ENCODE measurements at regions not wholly inside any gene's neighbourhood (a gene's known extent, or its start where the extent isn't known, plus 50 kb on each side); places are given as distances from the start of the nearest gene placed in this dataset.

DNA sequence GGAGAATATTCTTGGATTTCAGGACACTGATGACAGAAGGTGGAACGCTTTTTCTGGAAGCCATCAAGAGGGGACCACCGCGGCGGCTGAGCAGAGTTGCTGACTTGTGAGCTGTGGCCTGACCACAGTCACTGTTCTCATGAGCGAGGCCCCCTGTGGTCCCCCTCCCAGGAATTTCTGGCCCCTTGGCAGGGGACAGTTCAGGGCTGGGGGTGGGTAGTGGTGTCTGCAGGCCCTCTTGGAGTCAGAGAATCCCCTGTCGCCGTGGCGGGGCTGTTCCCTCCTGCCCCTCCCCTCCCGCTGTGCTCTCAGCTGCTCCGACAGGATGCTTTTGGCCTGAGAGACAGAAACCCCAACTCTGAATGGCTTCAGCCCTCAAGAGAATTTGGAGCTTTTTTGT lies 292.0 kb downstream of the SEC14L1 start:
- Histone ChIP-seq H3K27me3 (no peaks in the 10 kb centered on the region), H3K4me1 (peaks cover 63 to 82% (median 68%) of the 10 kb centered on the region in 4 donors), H3K27ac (peak overlapping the region in 2 of 4 donors; percentile 58 to 94), H3K36me3 (no peaks in the 10 kb centered on the region), H3K9me3 (no peaks in the 10 kb centered on the region), H3K4me3 (no peak overlapping the region)
- no peak for DNase-seq
- in situ Hi-C loops (cut with MboI; ENCODE audit: low pct_ligation_motif_present in 1 of 4, low pct_unique_long_range_greater_than_20kb in 1 of 4, low sequenced_read_pairs in 3 of 4) (loop anchor here in 3 of 4 donors (10.0 to 25.0 kb wide), 2 partner anchors 62 to 95 kb away; no protein-coding TSS in a partner anchor), intact Hi-C loops (cut with DNase I; ENCODE audit: low total_unique reads) (no loop called here)
- WGBS, 2 donors (ENCODE audit: low coverage in 1 of 2): 87 to 100% methylated on average over 1 to 10 of the region's 10 CpGs
- TF ChIP-seq, protein P1, sequence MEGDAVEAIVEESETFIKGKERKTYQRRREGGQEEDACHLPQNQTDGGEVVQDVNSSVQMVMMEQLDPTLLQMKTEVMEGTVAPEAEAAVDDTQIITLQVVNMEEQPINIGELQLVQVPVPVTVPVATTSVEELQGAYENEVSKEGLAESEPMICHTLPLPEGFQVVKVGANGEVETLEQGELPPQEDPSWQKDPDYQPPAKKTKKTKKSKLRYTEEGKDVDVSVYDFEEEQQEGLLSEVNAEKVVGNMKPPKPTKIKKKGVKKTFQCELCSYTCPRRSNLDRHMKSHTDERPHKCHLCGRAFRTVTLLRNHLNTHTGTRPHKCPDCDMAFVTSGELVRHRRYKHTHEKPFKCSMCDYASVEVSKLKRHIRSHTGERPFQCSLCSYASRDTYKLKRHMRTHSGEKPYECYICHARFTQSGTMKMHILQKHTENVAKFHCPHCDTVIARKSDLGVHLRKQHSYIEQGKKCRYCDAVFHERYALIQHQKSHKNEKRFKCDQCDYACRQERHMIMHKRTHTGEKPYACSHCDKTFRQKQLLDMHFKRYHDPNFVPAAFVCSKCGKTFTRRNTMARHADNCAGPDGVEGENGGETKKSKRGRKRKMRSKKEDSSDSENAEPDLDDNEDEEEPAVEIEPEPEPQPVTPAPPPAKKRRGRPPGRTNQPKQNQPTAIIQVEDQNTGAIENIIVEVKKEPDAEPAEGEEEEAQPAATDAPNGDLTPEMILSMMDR (IDR thresholded peaks at IDR 0.05): no peak
- TF ChIP-seq POLR2A (IDR thresholded peaks at IDR 0.05) (no peak), POLR2AphosphoS5 (IDR thresholded peaks at IDR 0.05) (no peak)

DNA sequence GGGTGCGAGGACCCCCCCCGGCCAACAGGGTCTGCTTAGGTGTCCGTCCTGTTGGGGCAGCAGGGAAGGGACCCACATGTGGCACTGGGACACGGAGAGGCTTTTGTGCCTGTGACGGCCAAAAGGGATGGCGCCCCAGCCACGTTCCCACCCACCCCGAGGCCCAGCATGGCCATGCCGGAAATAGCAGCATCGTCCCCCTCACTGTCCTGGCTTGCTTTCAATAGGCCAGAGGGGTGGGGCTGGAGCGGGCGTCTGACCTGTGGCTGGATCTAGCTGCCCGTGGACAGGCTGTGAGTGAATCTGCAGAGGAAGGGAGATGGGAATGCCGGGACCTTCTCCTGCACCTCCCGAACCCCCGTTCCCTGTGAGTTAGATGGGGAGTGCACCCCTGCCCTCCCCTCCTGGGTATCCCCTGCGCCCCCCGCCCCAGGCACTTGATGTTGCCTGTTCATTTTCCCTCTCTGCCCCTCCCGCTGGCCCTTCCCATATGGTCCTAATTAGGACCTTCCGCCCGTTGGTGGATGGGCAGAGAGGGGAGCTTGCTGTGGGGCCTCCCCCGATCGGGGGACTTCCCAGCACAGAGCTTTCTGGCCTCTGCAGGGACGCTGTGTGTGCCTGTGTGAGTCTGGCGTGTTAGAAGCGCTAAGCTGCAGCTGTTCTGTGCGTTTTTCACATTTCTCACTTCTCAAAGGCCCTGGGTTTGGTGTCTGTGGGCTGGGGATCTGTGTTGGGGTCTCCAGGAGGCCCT lies 292.8 kb downstream of the SEC14L1 start:
- in situ Hi-C loops (cut with MboI; ENCODE audit: low pct_ligation_motif_present in 1 of 4, low pct_unique_long_range_greater_than_20kb in 1 of 4, low sequenced_read_pairs in 3 of 4) (loop anchor here in 3 of 4 donors (10.0 to 25.0 kb wide), 2 partner anchors 61 to 96 kb away; no protein-coding TSS in a partner anchor), intact Hi-C loops (cut with DNase I; ENCODE audit: low total_unique reads) (no loop called here)
- TF ChIP-seq EP300 (IDR thresholded peaks at IDR 0.05; ENCODE audit: low read depth) (no peak), POLR2AphosphoS5 (IDR thresholded peaks at IDR 0.05) (no peak), POLR2A (IDR thresholded peaks at IDR 0.05) (no peak)
- TF ChIP-seq, protein P1 (IDR thresholded peaks at IDR 0.05): no peak
- no peaks in the 10 kb centered on the region for H3K9me3 ChIP-seq
- no peaks in the 10 kb centered on the region for H3K27me3 ChIP-seq
- peak overlapping the region; percentile 25 to 94 (median 46) for H3K27ac ChIP-seq
- WGBS, 2 donors (ENCODE audit: low coverage in 1 of 2): 61% methylated on average over 26 of the region's 27 CpGs; no CpG with 5 or more reads in 1 of the 2 donors
- no peak overlapping the region for H3K4me3 ChIP-seq
- DNase-seq: no peak
- no peaks in the 10 kb centered on the region for H3K36me3 ChIP-seq
- H3K4me1 ChIP-seq: peaks cover 55 to 82% (median 64%) of the 10 kb centered on the region in 4 donors

DNA sequence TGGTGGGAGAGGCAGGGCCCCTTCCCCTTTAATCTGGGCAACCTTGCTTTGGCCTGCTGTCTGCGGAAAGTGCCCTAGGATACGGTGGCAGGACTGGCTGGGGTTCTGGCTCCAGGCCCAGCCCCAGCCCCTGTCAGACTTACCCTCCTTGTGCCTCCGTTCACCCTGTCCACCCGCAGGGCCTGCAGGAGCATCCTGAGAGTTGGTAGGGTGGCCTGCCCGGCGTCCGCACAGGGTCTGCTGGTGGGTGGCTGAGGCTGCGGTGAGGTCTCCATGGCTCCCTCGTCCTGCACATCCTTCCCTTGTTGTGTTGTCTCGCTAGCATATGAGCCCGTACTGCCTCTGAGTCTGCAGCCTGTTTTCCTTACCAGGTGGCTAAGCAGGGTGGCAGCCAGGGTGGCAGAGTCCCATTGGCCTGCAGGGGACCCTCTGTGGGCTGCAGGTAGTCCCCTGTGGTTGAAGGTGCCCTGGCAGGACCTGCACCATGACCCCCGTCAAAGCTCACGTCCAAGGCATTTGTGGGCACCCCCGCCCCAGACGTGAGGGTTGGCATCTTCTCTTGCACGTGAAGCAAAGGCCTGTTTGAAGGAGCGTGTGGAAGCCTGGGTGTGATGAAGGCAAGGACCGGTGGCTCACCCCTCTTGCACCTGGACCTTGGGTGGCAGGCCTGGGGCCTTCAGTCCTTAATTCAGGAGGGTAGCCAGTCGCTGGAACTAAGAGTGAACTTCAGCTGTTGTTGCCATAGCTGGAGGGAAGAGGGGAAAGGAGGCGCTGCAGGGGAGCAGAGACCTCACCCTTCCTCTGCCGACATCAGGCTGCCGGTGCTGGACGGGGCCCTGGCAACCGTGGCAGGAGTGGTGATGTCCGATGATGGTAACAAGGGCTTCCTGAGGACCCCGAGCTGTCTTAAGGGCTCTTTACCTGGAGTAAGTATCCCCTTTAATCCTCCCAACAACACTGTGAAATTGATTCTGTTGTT lies 293.7 kb downstream of the SEC14L1 start:
- in situ Hi-C loops (cut with MboI; ENCODE audit: low pct_ligation_motif_present in 1 of 4, low pct_unique_long_range_greater_than_20kb in 1 of 4, low sequenced_read_pairs in 3 of 4): loop anchor here in 3 of 4 donors (10.0 to 25.0 kb wide), 2 partner anchors 60 to 97 kb away; no protein-coding TSS in a partner anchor

More for the DNA sequence above, 293.7 kb downstream of the SEC14L1 start:
- peak overlapping the region; percentile 25 to 94 (median 46) for H3K27ac ChIP-seq
- no peaks in the 10 kb centered on the region for H3K36me3 ChIP-seq
- WGBS, 2 donors (ENCODE audit: low coverage in 1 of 2): 84% methylated on average over 24 of the region's 26 CpGs; no CpG with 5 or more reads in 1 of the 2 donors
- no peaks in the 10 kb centered on the region for H3K9me3 ChIP-seq
- TF ChIP-seq, protein P1 (IDR thresholded peaks at IDR 0.05): no peak
- no peak for TF ChIP-seq EP300 (IDR thresholded peaks at IDR 0.05; ENCODE audit: low read depth)
- no peak for TF ChIP-seq POLR2AphosphoS5 (IDR thresholded peaks at IDR 0.05)
- TF ChIP-seq POLR2A (IDR thresholded peaks at IDR 0.05): no peak
- no peak overlapping the region for H3K4me3 ChIP-seq
- intact Hi-C loops (cut with DNase I; ENCODE audit: low total_unique reads): no loop called here
- no peak for DNase-seq
- peaks cover 56 to 82% (median 63%) of the 10 kb centered on the region in 4 donors for H3K4me1 ChIP-seq
- no peaks in the 10 kb centered on the region for H3K27me3 ChIP-seq

All from transverse colon (tissue), 4 donors.